H1 (cell line): ENCODE measurements at regions not wholly inside any gene's neighbourhood (a gene's known extent, or its start where the extent isn't known, plus 50 kb on each side); places are given as distances from the start of the nearest gene placed in this dataset.

Experiments used
- MAFK ChIP-seq: IDR thresholded peaks from 2 replicates; pipeline ENCODE4 v1.6.1; 2012; ENCODE audit warnings: low read depth, mild to moderate bottlenecking, improper control_type of control experiment, low read length
- RFX5 ChIP-seq: IDR thresholded peaks from 2 replicates; pipeline ENCODE4 v1.6.1; 2011; ENCODE audit warnings: low read depth, low read length, improper control_type of control experiment, borderline replicate concordance
- SP1 ChIP-seq: IDR thresholded peaks from 2 replicates; pipeline ENCODE4 v1.6.1; 2011; ENCODE audit warnings: low read depth, low read length
- SP2 ChIP-seq: IDR thresholded peaks from 2 replicates; pipeline ENCODE4 v1.6.1; 2012; ENCODE audit warnings: mild to moderate bottlenecking, low read length, inconsistent platforms
- SUZ12 ChIP-seq: fragments of 200-600 bp; sonication (generic); IDR thresholded peaks from 2 replicates; pipeline ENCODE4 v1.6.1; 2012; ENCODE audit warnings: mild to moderate bottlenecking, inconsistent platforms, low read length, moderate library complexity, mixed read lengths
- TCF12 ChIP-seq: IDR thresholded peaks from 2 replicates; pipeline ENCODE4 v1.6.1; 2011; ENCODE audit warnings: low read depth, mild to moderate bottlenecking, low read length

- TF ChIP-seq SUZ12 (no peak), SP2 (no peak), TCF12 (no peak), SP1 (no peak), MAFK (no peak), RFX5 (no peak)
- TF ChIP-seq, all 59 proteins: peak for 0
These were observed 57.6 kb upstream of the GRAMD2B start (continued) for GRCh38 chr5:126365446-126366198.
